22Rv1 (cell line): ENCODE measurements at regions not wholly inside any gene's neighbourhood (a gene's known extent, or its start where the extent isn't known, plus 50 kb on each side); places are given as distances from the start of the nearest gene placed in this dataset.
"Not testable (repeated sequence)": the region's sequence is repeated elsewhere in the genome, so short reads cannot be mapped to it uniquely, and the experiment has no call there.

Experiments
- H3K27ac ChIP-seq: fragments of 450-650 bp; 2 replicates; pipeline ENCODE4 v1.5.1; 2017
- CTCF ChIP-seq: fragments of 450-650 bp; IDR thresholded peaks from 2 replicates; pipeline ENCODE4 v1.5.1; 2017; ENCODE audit warnings: mild to moderate bottlenecking
- ZFX ChIP-seq: fragments of 450-650 bp; IDR thresholded peaks from 2 replicates; pipeline ENCODE4 v1.6.1; 2017; ENCODE audit warnings: antibody characterized with exemption, borderline replicate concordance

- H3K27ac ChIP-seq = no peak overlapping the region
These were observed 404.8 kb downstream of the LNPK start for GRCh38 chr2:175597286-175597685.

GRCh38 chr2:175595139-175595538 lies 406.9 kb downstream of the LNPK start:
- no peak for TF ChIP-seq ZFX
- TF ChIP-seq CTCF = no peak
- no peak overlapping the region for H3K27ac ChIP-seq

More at GRCh38 chr2:175597286-175597685, 404.8 kb downstream of the LNPK start:
- no peak for TF ChIP-seq CTCF

GRCh38 chr2:175593686-175594525 lies 408.2 kb downstream of the LNPK start:
- not testable (repeated sequence) for H3K27ac ChIP-seq

GRCh38 chr2:175588213-175588612 lies 406.7 kb upstream of the ATP5MC3 start:
- not testable (repeated sequence) for H3K27ac ChIP-seq

- H3K27ac ChIP-seq = no peak overlapping the region
- TF ChIP-seq CTCF = no peak
- TF ChIP-seq ZFX = no peak
These were observed 404.0 kb upstream of the ATP5MC3 start for GRCh38 chr2:175585496-175585895.

- TF ChIP-seq ZFX (no peak), CTCF (no peak)
- no peak overlapping the region for H3K27ac ChIP-seq
These were observed 399.1 kb upstream of the ATP5MC3 start for GRCh38 chr2:175580652-175581051.

- TF ChIP-seq CTCF (no peak), ZFX (no peak)
- H3K27ac ChIP-seq = no peak overlapping the region
These were observed 398.1 kb upstream of the ATP5MC3 start for GRCh38 chr2:175579646-175580045.

- TF ChIP-seq ZFX (no peak), CTCF (no peak)
These were observed 396.0 kb upstream of the ATP5MC3 start for GRCh38 chr2:175577368-175577970.

More at GRCh38 chr2:175577368-175577970, 396.0 kb upstream of the ATP5MC3 start:
- H3K27ac ChIP-seq = no peak overlapping the region
